Neural progenitor cell (in vitro differentiated cells): ENCODE measurements at regions not wholly inside any gene's neighbourhood (a gene's known extent, or its start where the extent isn't known, plus 50 kb on each side); places are given as distances from the start of the nearest gene placed in this dataset.

Source experiments
- CTCF ChIP-seq: fragments of 200-600 bp; sonication (generic); IDR thresholded peaks from 2 replicates; pipeline ENCODE4 v1.5.1; 2017; ENCODE audit warnings: antibody characterized with exemption, mild to moderate bottlenecking
- EZH2 ChIP-seq: fragments of 200-600 bp; sonication (generic); IDR thresholded peaks from 2 replicates; pipeline ENCODE4 v1.6.1; 2017; ENCODE audit warnings: antibody characterized with exemption, mild to moderate bottlenecking, moderate library complexity
- EZH2phosphoT487 ChIP-seq: fragments of 200-600 bp; sonication (generic); IDR thresholded peaks from 2 replicates; pipeline ENCODE4 v1.6.1; 2017; ENCODE audit warnings: antibody characterized with exemption

- no peak for TF ChIP-seq CTCF
- TF ChIP-seq EZH2: no peak
- TF ChIP-seq EZH2phosphoT487: no peak
These were observed 277.5 kb upstream of the API5 start for GRCh38 chr11:43034341-43034740.
